CD14-positive monocyte (primary cell): ENCODE measurements at regions not wholly inside any gene's neighbourhood (a gene's known extent, or its start where the extent isn't known, plus 50 kb on each side); places are given as distances from the start of the nearest gene placed in this dataset.

Experiments used
- DNase-seq, 3 donors: peaks; one replicate each; pipeline ENCODE4 v3.0.0-alpha.2; 2011 to 2022
- H2AFZ ChIP-seq: 2 replicates; pipeline ENCODE4 v1.6.0; 2012; ENCODE audit warnings: mild to moderate bottlenecking, low read depth, low read length, inconsistent platforms; ENCODE audit not compliant: insufficient read depth, poor library complexity, severe bottlenecking
- H3K27ac ChIP-seq, 2 donors: 1 replicate in 1 of 2; 2 replicates in 1 of 2; pipeline ENCODE4 v1.5.1; 2012 to 2013; ENCODE audit warnings: low read length in 2 of 2, control low read depth in 1 of 2, inconsistent platforms in 1 of 2, low read depth in 1 of 2, mild to moderate bottlenecking in 1 of 2
- H3K27me3 ChIP-seq, 2 donors: one replicate each; pipeline versions ENCODE4 v1.6.0 to v1.6.1; 2011 to 2013; ENCODE audit warnings: low read length in 2 of 2; ENCODE audit not compliant: control insufficient read depth in 2 of 2, insufficient read depth in 2 of 2
- H3K36me3 ChIP-seq, 2 donors: replicated peaks in 1 of 2; 1 replicate in 1 of 2; 2 replicates in 1 of 2; pipeline versions ENCODE4 v1.5.1 to v1.6.1; 2012 to 2013; ENCODE audit warnings: low read length in 2 of 2, control low read depth in 1 of 2, inconsistent platforms in 1 of 2, mild to moderate bottlenecking in 1 of 2; ENCODE audit not compliant: insufficient read depth in 2 of 2, control insufficient read depth in 1 of 2
- H3K4me1 ChIP-seq, 2 donors: 1 replicate in 1 of 2; 2 replicates in 1 of 2; pipeline versions ENCODE4 v1.5.1 to v1.6.1; 2012 to 2013; ENCODE audit warnings: low read length in 2 of 2, control low read depth in 1 of 2, inconsistent platforms in 1 of 2, mild to moderate bottlenecking in 1 of 2, moderate library complexity in 1 of 2; ENCODE audit not compliant: insufficient read depth in 2 of 2, control insufficient read depth in 1 of 2
- H3K4me2 ChIP-seq: replicated peaks from 2 replicates; pipeline ENCODE3; 2012; ENCODE audit warnings: low read length, moderate library complexity, mild to moderate bottlenecking; ENCODE audit not compliant: poor library complexity, severe bottlenecking; ENCODE audit errors: extremely low read depth
- H3K4me3 ChIP-seq, 3 experiments: fragments of 200-600 bp in 1 of 3; sonication (generic) in 1 of 3; replicated peaks in 1 of 3; 1 replicate in 2 of 3; 2 replicates in 1 of 3; pipeline ENCODE4 v1.5.1; 2011 to 2013; ENCODE audit warnings: low read length in 3 of 3, mild to moderate bottlenecking in 3 of 3, control low read depth in 2 of 3, low read depth in 2 of 3, inconsistent platforms in 1 of 3, moderate library complexity in 1 of 3
- H3K79me2 ChIP-seq: 2 replicates; pipeline ENCODE4 v1.6.0; 2012; ENCODE audit warnings: mild to moderate bottlenecking, control low read depth, inconsistent platforms, low read length, moderate library complexity; ENCODE audit not compliant: insufficient read depth
- H3K9ac ChIP-seq: 2 replicates; pipeline ENCODE4 v1.6.0; 2017; ENCODE audit warnings: low read length, mild to moderate bottlenecking; ENCODE audit not compliant: insufficient read depth, poor library complexity, severe bottlenecking
- H3K9me3 ChIP-seq, 2 donors: replicated peaks in 1 of 2; 1 replicate in 1 of 2; 2 replicates in 1 of 2; pipeline versions ENCODE4 v1.5.1 to v1.6.1; 2012 to 2013; ENCODE audit warnings: low read length in 2 of 2, control low read depth in 1 of 2; ENCODE audit not compliant: control insufficient read depth in 1 of 2, insufficient read depth in 1 of 2
- H4K20me1 ChIP-seq: 2 replicates; pipeline ENCODE4 v1.6.0; 2012; ENCODE audit warnings: mild to moderate bottlenecking, low read length, control low read depth, moderate library complexity; ENCODE audit not compliant: insufficient read depth
- H3K27ac Mint-ChIP-seq, 7 donors: one replicate each; pipeline ENCODE4 v1.8.0; 2020; ENCODE audit warnings: mild to moderate bottlenecking in 7 of 7, mixed read lengths in 7 of 7, moderate library complexity in 6 of 7, inconsistent platforms in 2 of 7
- H3K27me3 Mint-ChIP-seq, 3 donors: one replicate each; pipeline ENCODE4 v1.8.0; 2021 to 2022; ENCODE audit warnings: low read depth in 3 of 3, mild to moderate bottlenecking in 3 of 3, mixed read lengths in 3 of 3, moderate library complexity in 3 of 3, inconsistent platforms in 1 of 3
- H3K36me3 Mint-ChIP-seq, 2 donors: one replicate each; pipeline ENCODE4 v1.8.0; 2020; ENCODE audit warnings: mixed read lengths in 2 of 2, inconsistent platforms in 1 of 2, mild to moderate bottlenecking in 1 of 2
- H3K4me1 Mint-ChIP-seq: one replicate; pipeline ENCODE4 v1.8.0; 2020; ENCODE audit warnings: mild to moderate bottlenecking, mixed read lengths
- H3K4me3 Mint-ChIP-seq, 2 donors: one replicate each; pipeline ENCODE4 v1.8.0; 2020; ENCODE audit warnings: mild to moderate bottlenecking in 2 of 2, mixed read lengths in 2 of 2, moderate library complexity in 1 of 2
- H3K9me3 Mint-ChIP-seq, 7 donors: one replicate each; pipeline ENCODE4 v1.8.0; 2020 to 2022; ENCODE audit warnings: mixed read lengths in 7 of 7, mild to moderate bottlenecking in 6 of 7, moderate library complexity in 6 of 7, inconsistent platforms in 2 of 7
- WGBS: methylation state at CpG from one replicate; pipeline ENCODE4 v1.1.5; 2013; ENCODE audit warnings: missing lambda C conversion rate; ENCODE audit not compliant: insufficient coverage; 5-methylcytosine and 5-hydroxymethylcytosine counted together
- intact Hi-C, 2 donors: fragments of 100-400 bp; cut with micrococcal nuclease; formaldehyde crosslinking; loops; one replicate each; pipeline versions ENCODE4 v1.15.0 to v1.15.1; 2023
- TF ChIP-seq, protein P1 (sequence below): fragments of 200-600 bp; IDR thresholded peaks from one replicate; pipeline ENCODE4 v1.8.0; 2022; ENCODE audit warnings: antibody characterized with exemption, mild to moderate bottlenecking

DNA sequence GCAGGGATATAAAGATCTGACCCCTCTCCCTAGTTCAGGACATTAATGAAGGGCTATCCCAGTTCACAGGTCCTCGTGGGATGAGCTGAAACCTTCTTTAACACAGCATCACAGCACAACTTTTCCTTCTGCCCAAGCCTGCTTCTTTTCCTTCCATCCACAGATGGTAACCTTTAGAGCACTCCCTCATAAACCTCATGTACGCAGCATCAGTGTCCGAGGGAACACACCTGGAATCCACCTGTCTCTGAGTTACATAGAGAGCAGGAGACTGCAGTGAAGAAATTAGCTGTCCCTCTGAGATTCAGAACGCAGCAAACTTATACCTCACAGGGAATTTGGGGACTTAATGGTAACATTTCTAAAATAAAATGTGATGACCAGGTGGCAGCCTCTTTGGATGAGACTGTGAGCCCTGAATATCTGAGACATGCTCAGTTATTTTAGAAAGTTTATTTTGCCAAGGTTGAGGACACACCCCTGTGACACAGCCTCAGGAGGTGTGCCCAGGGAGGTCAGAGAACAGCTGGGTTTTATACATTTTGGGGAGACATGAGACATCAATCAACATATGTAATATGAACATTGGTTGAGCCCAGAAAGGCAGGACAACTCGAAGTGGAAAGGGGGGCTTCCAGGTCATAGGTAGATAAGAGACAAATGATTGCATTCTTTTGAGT, 73.8 kb upstream of the PACRGL start:
- WGBS: 87% methylated on average over 2 of the region's 5 CpGs
- H3K4me1 Mint-ChIP-seq: peaks cover 33% of the 10 kb centered on the region
- Histone ChIP-seq H3K27ac (peak overlapping the region in 1 of 2 donors; percentile 67), H3K4me3 (no peak overlapping the region), H2AFZ (no peak overlapping the region), H3K36me3 (no peaks in the 10 kb centered on the region), H3K9me3 (no peaks in the 10 kb centered on the region), H4K20me1 (no peaks in the 10 kb centered on the region), H3K27me3 (no peaks in the 10 kb centered on the region), H3K4me1 (peaks cover 43 to 46% of the 10 kb centered on the region in 2 donors), H3K79me2 (no peaks in the 10 kb centered on the region), H3K9ac (no peak overlapping the region), H3K4me2 (no peak overlapping the region)
- peak overlapping the region in 5 of 7 donors; percentile 39 to 84 (median 63) for H3K27ac Mint-ChIP-seq
- TF ChIP-seq, protein P1, sequence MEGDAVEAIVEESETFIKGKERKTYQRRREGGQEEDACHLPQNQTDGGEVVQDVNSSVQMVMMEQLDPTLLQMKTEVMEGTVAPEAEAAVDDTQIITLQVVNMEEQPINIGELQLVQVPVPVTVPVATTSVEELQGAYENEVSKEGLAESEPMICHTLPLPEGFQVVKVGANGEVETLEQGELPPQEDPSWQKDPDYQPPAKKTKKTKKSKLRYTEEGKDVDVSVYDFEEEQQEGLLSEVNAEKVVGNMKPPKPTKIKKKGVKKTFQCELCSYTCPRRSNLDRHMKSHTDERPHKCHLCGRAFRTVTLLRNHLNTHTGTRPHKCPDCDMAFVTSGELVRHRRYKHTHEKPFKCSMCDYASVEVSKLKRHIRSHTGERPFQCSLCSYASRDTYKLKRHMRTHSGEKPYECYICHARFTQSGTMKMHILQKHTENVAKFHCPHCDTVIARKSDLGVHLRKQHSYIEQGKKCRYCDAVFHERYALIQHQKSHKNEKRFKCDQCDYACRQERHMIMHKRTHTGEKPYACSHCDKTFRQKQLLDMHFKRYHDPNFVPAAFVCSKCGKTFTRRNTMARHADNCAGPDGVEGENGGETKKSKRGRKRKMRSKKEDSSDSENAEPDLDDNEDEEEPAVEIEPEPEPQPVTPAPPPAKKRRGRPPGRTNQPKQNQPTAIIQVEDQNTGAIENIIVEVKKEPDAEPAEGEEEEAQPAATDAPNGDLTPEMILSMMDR: no peak
- no peak for DNase-seq
- no peaks in the 10 kb centered on the region for H3K27me3 Mint-ChIP-seq
- peaks cover 0 to 3% (median 0%) of the 10 kb centered on the region in 7 donors for H3K9me3 Mint-ChIP-seq
- intact Hi-C loops: no loop called here
- H3K36me3 Mint-ChIP-seq: no peaks in the 10 kb centered on the region
- no peak overlapping the region for H3K4me3 Mint-ChIP-seq

DNA sequence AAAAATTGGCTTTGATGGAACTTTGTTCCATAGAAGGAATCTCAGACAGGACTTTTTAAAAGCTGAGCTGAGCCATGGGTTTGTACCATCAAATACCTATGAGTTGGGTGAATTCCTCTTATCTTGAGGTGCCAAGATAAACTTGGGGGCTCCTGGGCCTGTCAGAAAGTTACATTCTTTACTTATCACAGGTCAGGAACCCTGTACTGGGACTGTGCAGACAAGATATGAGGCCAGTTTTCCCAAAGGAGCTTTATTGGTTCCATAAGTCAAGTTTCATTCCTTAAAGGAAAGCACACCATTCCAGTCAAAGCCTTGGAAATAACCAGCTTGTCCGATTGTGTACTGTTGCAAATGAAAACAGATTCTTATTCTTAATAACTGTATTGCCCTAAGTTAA, 72.4 kb upstream of the PACRGL start:
- Histone ChIP-seq H2AFZ (no peak overlapping the region), H3K4me3 (no peak overlapping the region), H3K4me2 (no peak overlapping the region), H4K20me1 (no peaks in the 10 kb centered on the region), H3K9ac (no peak overlapping the region), H3K79me2 (no peaks in the 10 kb centered on the region), H3K36me3 (no peaks in the 10 kb centered on the region), H3K4me1 (peaks cover 41 to 42% of the 10 kb centered on the region in 2 donors), H3K9me3 (no peaks in the 10 kb centered on the region), H3K27ac (no peak overlapping the region), H3K27me3 (no peaks in the 10 kb centered on the region)
- Mint-ChIP-seq H3K4me3 (no peak overlapping the region), H3K9me3 (peaks cover 0 to 3% (median 0%) of the 10 kb centered on the region in 7 donors), H3K27ac (no peak overlapping the region), H3K36me3 (no peaks in the 10 kb centered on the region), H3K27me3 (no peaks in the 10 kb centered on the region), H3K4me1 (peaks cover 31% of the 10 kb centered on the region)
- intact Hi-C loops: no loop called here
- TF ChIP-seq, protein P1: no peak
- WGBS: no CpG with 5 or more reads among the region's 1 CpG
- DNase-seq: no peak
